H9 (cell line): ENCODE measurements at regions not wholly inside any gene's neighbourhood (a gene's known extent, or its start where the extent isn't known, plus 50 kb on each side); places are given as distances from the start of the nearest gene placed in this dataset.

Source experiments
- DNase-seq: peaks from one replicate; pipeline ENCODE4 v3.0.0-alpha.2; 2017
- H2AFZ ChIP-seq: one replicate; pipeline ENCODE4 v1.6.1; 2013; ENCODE audit warnings: mild to moderate bottlenecking, low read length, control low read depth, moderate library complexity
- H2AK5ac ChIP-seq: 2 replicates; pipeline ENCODE4 v1.6.1; 2013; ENCODE audit warnings: low read length, control low read depth, mixed read lengths; ENCODE audit not compliant: insufficient read length
- H2BK120ac ChIP-seq: one replicate; pipeline ENCODE4 v1.6.1; 2013; ENCODE audit warnings: low read depth, mild to moderate bottlenecking, low read length, control low read depth, inconsistent platforms; ENCODE audit not compliant: poor library complexity, severe bottlenecking
- H2BK12ac ChIP-seq: 2 replicates; pipeline ENCODE4 v1.6.1; 2013; ENCODE audit warnings: low read length, control low read depth, mixed read lengths, low read depth; ENCODE audit not compliant: insufficient read length
- H2BK15ac ChIP-seq: 2 replicates; pipeline ENCODE4 v1.6.1; 2013; ENCODE audit warnings: low read depth, low read length, control low read depth
- H2BK20ac ChIP-seq: one replicate; pipeline ENCODE4 v1.6.1; 2013; ENCODE audit warnings: low read depth, mild to moderate bottlenecking, low read length, control low read depth, inconsistent platforms; ENCODE audit not compliant: poor library complexity, severe bottlenecking
- H2BK5ac ChIP-seq: 2 replicates; pipeline ENCODE4 v1.6.1; 2013; ENCODE audit warnings: low read length, control low read depth, mixed read lengths; ENCODE audit not compliant: insufficient read length
- H3K14ac ChIP-seq: 2 replicates; pipeline ENCODE4 v1.6.1; 2013; ENCODE audit warnings: low read length, control low read depth; ENCODE audit not compliant: insufficient read depth
- H3K18ac ChIP-seq: 2 replicates; pipeline ENCODE4 v1.6.1; 2013; ENCODE audit warnings: low read depth, mild to moderate bottlenecking, mixed read lengths, low read length, control low read depth; ENCODE audit not compliant: insufficient read length
- H3K23ac ChIP-seq: 2 replicates; pipeline ENCODE4 v1.6.1; 2013; ENCODE audit warnings: low read length, control low read depth, mixed read lengths, low read depth; ENCODE audit not compliant: insufficient read length
- H3K23me2 ChIP-seq: 2 replicates; pipeline ENCODE4 v1.6.1; 2013; ENCODE audit warnings: low read depth, mild to moderate bottlenecking, mixed read lengths, low read length, control low read depth; ENCODE audit not compliant: insufficient read length, poor library complexity, severe bottlenecking
- H3K27ac ChIP-seq: 2 replicates; pipeline ENCODE4 v1.5.1; 2013; ENCODE audit warnings: low read length, control low read depth, mixed read lengths, low read depth; ENCODE audit not compliant: insufficient read length
- H3K27me3 ChIP-seq: 2 replicates; pipeline ENCODE4 v1.6.1; 2013; ENCODE audit warnings: low read length, control low read depth, inconsistent platforms; ENCODE audit not compliant: insufficient read depth
- H3K4ac ChIP-seq: 2 replicates; pipeline ENCODE4 v1.6.1; 2013; ENCODE audit warnings: low read depth, mild to moderate bottlenecking, control low read depth, inconsistent platforms, low read length, moderate library complexity
- H3K4me1 ChIP-seq: 2 replicates; pipeline ENCODE4 v1.6.1; 2013; ENCODE audit warnings: low read length, control low read depth, inconsistent platforms; ENCODE audit not compliant: insufficient read depth
- H3K4me2 ChIP-seq: 2 replicates; pipeline ENCODE4 v1.6.1; 2013; ENCODE audit warnings: low read length, control low read depth, mixed read lengths; ENCODE audit not compliant: insufficient read length, insufficient read depth
- H3K56ac ChIP-seq: 2 replicates; pipeline ENCODE4 v1.6.1; 2013; ENCODE audit warnings: low read depth, mild to moderate bottlenecking, mixed read lengths, low read length, control low read depth; ENCODE audit not compliant: insufficient read length
- H3K79me1 ChIP-seq: 2 replicates; pipeline ENCODE4 v1.6.1; 2013; ENCODE audit warnings: low read depth, mild to moderate bottlenecking, moderate library complexity, low read length, control low read depth, inconsistent platforms; ENCODE audit not compliant: insufficient read depth, poor library complexity, severe bottlenecking
- H3K79me2 ChIP-seq: 2 replicates; pipeline ENCODE4 v1.6.1; 2013; ENCODE audit warnings: low read length, control low read depth, inconsistent platforms; ENCODE audit not compliant: insufficient read depth
- H3K9ac ChIP-seq: 2 replicates; pipeline ENCODE4 v1.6.1; 2013; ENCODE audit warnings: low read length, control low read depth, mixed read lengths; ENCODE audit not compliant: insufficient read length; ENCODE audit errors: extremely low read depth
- H3K9me3 ChIP-seq: one replicate; pipeline ENCODE4 v1.6.1; 2013; ENCODE audit warnings: low read depth, low read length, inconsistent platforms; ENCODE audit not compliant: control insufficient read depth
- H3T11ph ChIP-seq: one replicate; pipeline ENCODE4 v1.6.1; 2013; ENCODE audit warnings: mild to moderate bottlenecking, low read length, control low read depth, inconsistent platforms
- H4K20me1 ChIP-seq: one replicate; pipeline ENCODE4 v1.6.1; 2013; ENCODE audit not compliant: control insufficient read depth, insufficient read length, insufficient read depth
- H4K5ac ChIP-seq: 2 replicates; pipeline ENCODE4 v1.6.1; 2013; ENCODE audit warnings: low read depth, mild to moderate bottlenecking, mixed read lengths, low read length, control low read depth; ENCODE audit not compliant: insufficient read length
- H4K8ac ChIP-seq: replicated peaks from 2 replicates; pipeline ENCODE4 v1.6.1; 2013; ENCODE audit warnings: low read length, control low read depth, mixed read lengths, low read depth; ENCODE audit not compliant: insufficient read length
- H4K91ac ChIP-seq: 2 replicates; pipeline ENCODE4 v1.6.1; 2013; ENCODE audit warnings: low read depth, mild to moderate bottlenecking, moderate library complexity, mixed read lengths, low read length, control low read depth; ENCODE audit not compliant: insufficient read length
- H3K27ac Mint-ChIP-seq, 3 experiments: 2 replicates in 2 of 3; 3 replicates in 1 of 3; pipeline ENCODE4 v1.8.0; 2020 to 2021; ENCODE audit warnings: mixed read lengths in 3 of 3, mild to moderate bottlenecking in 1 of 3, moderate library complexity in 1 of 3
- H3K27me3 Mint-ChIP-seq: 2 replicates; pipeline ENCODE4 v1.8.0; 2021; ENCODE audit warnings: low read depth, mild to moderate bottlenecking, moderate library complexity, mixed read lengths
- H3K36me3 Mint-ChIP-seq, 3 experiments: 2 replicates in 2 of 3; 3 replicates in 1 of 3; pipeline ENCODE4 v1.8.0; 2020 to 2021; ENCODE audit warnings: low read depth in 3 of 3, mixed read lengths in 3 of 3; ENCODE audit not compliant: insufficient read depth in 1 of 3
- H3K4me1 Mint-ChIP-seq, 2 experiments: 2 replicates each; pipeline ENCODE4 v1.8.0; 2020; ENCODE audit warnings: mixed read lengths in 2 of 2
- H3K4me3 Mint-ChIP-seq, 2 experiments: 2 replicates in 1 of 2; 3 replicates in 1 of 2; pipeline ENCODE4 v1.8.0; 2020 to 2021; ENCODE audit warnings: mild to moderate bottlenecking in 2 of 2, mixed read lengths in 2 of 2, moderate library complexity in 1 of 2
- H3K9me3 Mint-ChIP-seq, 2 experiments: 2 replicates in 1 of 2; 3 replicates in 1 of 2; pipeline ENCODE4 v1.8.0; 2020; ENCODE audit warnings: mild to moderate bottlenecking in 2 of 2, mixed read lengths in 2 of 2, moderate library complexity in 1 of 2
- CTCF ChIP-seq: fragments of 200-600 bp; sonication (generic); conservative IDR thresholded peaks from 3 replicates; pipeline ENCODE4 v1.8.0; 2021; ENCODE audit warnings: antibody characterized with exemption, mild to moderate bottlenecking
- WGBS: extraction: QIAGEN DNeasy Blood & Tissue Kit; methylation state at CpG from one replicate; pipeline ENCODE4 v1.1.7; 2013; ENCODE audit warnings: missing lambda C conversion rate, low lambda C conversion rate, mixed read lengths; ENCODE audit not compliant: insufficient read length; ENCODE audit errors: extremely low coverage; 5-methylcytosine and 5-hydroxymethylcytosine counted together

- H3K23ac ChIP-seq: no peak overlapping the region
- Mint-ChIP-seq H3K4me3 (no peak overlapping the region), H3K27me3 (no peaks in the 10 kb centered on the region; the same call in 1 of the 2 replicates), H3K36me3 (peaks cover 2 to 15% (median 9%) of the 10 kb centered on the region in 3 experiments; a peak in 5 of 7 replicates), H3K27ac (no peak overlapping the region), H3K9me3 (peaks cover 73 to 92% of the 10 kb centered on the region in 2 experiments), H3K4me1 (no peaks in the 10 kb centered on the region)
- H2BK120ac ChIP-seq: no peak overlapping the region
- no peak overlapping the region for H3K4me2 ChIP-seq
- no peak overlapping the region for H3K14ac ChIP-seq
- no peak overlapping the region for H3K27ac ChIP-seq
- H3K18ac ChIP-seq: no peak overlapping the region
- no peaks in the 10 kb centered on the region for H3K4me1 ChIP-seq
- no peak overlapping the region for H3K4ac ChIP-seq
- H3K9ac ChIP-seq: no peak overlapping the region
- DNase-seq: no peak
- no peaks in the 10 kb centered on the region for H4K20me1 ChIP-seq
- H2AK5ac ChIP-seq: no peak overlapping the region
- H3K79me2 ChIP-seq: no peaks in the 10 kb centered on the region; the same call in 1 of the 2 replicates
- H4K91ac ChIP-seq: no peak overlapping the region
- H4K5ac ChIP-seq: no peak overlapping the region
- TF ChIP-seq CTCF: no peak
- H2AFZ ChIP-seq: no peak overlapping the region
- H2BK15ac ChIP-seq: no peak overlapping the region
- WGBS: no CpG with 5 or more reads among the region's 3 CpGs
- H2BK5ac ChIP-seq: no peak overlapping the region
- H3K56ac ChIP-seq: no peak overlapping the region
- H3K23me2 ChIP-seq: no peaks in the 10 kb centered on the region
- no peak overlapping the region for H2BK20ac ChIP-seq
- peaks cover 20% of the 10 kb centered on the region for H3K9me3 ChIP-seq
- no peaks in the 10 kb centered on the region for H3K79me1 ChIP-seq
- no peak overlapping the region for H4K8ac ChIP-seq
- no peak overlapping the region for H3T11ph ChIP-seq
- no peak overlapping the region for H2BK12ac ChIP-seq
- H3K27me3 ChIP-seq: no peaks in the 10 kb centered on the region
Observed at GRCh38 chr4:189850239-189850856, 90.3 kb upstream of the FRG1 start.
